ENCODE measurements at regions not wholly inside any gene's neighbourhood (a gene's known extent, or its start where the extent isn't known, plus 50 kb on each side); places are given as distances from the start of the nearest gene placed in this dataset.

- TF ChIP-seq CTCF (IDR thresholded peaks at IDR 0.05; ENCODE audit: poor library complexity) (no peak), EZH2phosphoT487 (IDR thresholded peaks at IDR 0.05; ENCODE audit: low read depth, severe bottlenecking, unreplicated experiment) (no peak), EZH2 (IDR thresholded peaks at IDR 0.05; ENCODE audit: borderline replicate concordance) (no peak)
Observed at GRCh38 chr13:61918841-61919240, 503.2 kb upstream of the PCDH20 start.

Measured in hepatocyte (in vitro differentiated cells).